Posterior cingulate gyrus (tissue), 11 donors: ENCODE measurements at regions not wholly inside any gene's neighbourhood (a gene's known extent, or its start where the extent isn't known, plus 50 kb on each side); places are given as distances from the start of the nearest gene placed in this dataset.
"Not testable (repeated sequence)": the region's sequence is repeated elsewhere in the genome, so short reads cannot be mapped to it uniquely, and the experiment has no call there.

Experiments
- DNase-seq, 10 donors: peaks; one replicate each; pipeline versions ENCODE4 v3.0.0 to v3.0.0-alpha.2; 2020 to 2021; ENCODE audit warnings: mixed read lengths in 3 of 10
- intact Hi-C: fragments of 100-400 bp; cut with DNase I; formaldehyde crosslinking; loops from one replicate; pipeline ENCODE4 v1.15.1; 2023

DNA sequence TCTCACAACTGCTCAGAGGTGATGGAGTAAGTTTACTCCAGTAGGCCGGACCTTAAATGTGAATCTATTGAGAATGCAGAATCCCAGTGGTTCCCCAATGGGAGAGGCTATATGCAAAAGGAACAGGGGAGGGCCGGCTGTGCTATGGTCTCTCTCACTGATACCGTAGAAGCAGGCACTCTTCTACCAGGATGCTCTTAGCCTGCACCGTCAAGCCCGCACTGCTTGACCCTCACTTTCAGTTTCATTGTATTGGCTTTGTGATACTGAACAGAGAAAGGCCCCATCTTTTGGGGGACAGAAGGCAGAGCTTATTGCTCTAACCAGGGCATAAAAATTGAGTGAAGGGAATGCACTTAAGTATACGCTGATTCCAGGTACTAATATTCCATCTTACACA is 615.0 kb upstream of the RGMB start:
- intact Hi-C loops = no loop called here
- DNase-seq = no peak

DNA sequence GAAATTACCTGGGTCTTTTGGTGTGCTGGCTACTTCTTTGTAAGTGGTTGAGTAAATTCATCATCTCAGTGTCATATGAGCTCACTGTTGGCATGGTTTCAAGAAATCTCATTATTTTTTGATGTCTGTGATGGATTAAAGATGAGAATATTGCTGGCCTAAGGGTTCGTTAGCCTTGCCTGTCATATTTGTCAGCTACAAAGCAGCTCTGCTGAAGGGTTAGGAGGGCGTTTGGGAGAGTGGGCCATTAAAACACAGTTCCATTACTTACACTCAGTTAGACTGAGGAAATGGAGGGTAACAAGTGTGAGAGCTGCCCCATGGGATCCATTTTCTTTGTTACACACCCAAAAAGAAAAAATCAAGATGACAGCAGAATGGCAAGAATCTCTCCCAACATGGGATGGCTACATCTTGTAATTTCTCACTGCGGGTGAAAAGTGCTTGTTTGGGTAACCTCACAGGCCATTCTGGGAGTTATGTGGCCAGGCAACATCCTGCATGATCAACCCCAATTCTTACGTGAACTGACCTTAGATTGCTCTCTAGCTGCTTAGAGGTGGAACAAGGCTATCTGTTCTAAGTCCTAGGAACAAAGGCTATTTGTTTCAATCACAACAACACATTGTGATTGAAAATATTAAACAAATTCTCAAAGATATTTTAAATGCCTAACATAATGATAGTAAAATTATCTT is 609.5 kb upstream of the RGMB start:
- intact Hi-C loops = no loop called here
- DNase-seq = no peak

DNA sequence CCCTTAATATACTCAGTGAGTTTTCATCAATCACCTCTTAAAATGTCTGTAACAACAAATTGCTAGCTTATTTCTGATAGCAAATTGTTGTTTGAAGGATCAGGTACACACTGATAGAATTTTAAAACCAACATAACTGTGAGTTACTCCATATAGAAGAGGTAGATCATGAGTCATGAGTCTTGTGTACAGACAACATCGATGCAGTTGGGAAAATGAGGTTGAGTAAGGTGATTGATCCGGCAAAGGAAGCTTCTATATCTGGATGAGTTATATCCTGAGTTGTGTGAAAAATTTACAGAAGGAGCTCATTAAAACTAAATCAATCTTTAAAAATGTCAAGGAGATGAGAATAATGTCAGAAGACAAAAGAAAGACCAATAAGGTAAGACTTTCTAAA is 604.6 kb upstream of the RGMB start:
- intact Hi-C loops = no loop called here
- DNase-seq = no peak

DNA sequence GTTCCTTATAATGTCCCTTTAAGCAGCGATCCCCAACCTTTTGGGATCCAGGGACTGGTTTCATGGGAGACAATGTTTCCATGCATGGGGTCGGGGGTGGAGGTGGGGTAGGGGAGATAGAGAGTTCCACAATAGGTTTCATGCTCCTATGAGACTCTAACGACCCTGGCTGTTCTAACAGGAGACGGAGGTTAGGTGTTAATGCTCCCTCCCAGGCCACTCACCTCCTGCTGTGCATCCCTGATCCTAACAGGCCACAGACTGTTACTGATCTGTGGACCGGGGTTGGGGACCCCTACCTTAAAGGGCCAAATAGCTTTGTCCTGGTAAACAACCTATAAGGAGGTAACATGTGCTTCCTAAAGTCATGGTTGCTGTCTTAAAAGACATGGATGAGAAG is 602.5 kb upstream of the RGMB start:
- intact Hi-C loops = no loop called here
- DNase-seq = no peak

- no peak for DNase-seq
These were observed 600.1 kb upstream of the RGMB start for GRCh38 chr5:98173334-98173733.

DNA sequence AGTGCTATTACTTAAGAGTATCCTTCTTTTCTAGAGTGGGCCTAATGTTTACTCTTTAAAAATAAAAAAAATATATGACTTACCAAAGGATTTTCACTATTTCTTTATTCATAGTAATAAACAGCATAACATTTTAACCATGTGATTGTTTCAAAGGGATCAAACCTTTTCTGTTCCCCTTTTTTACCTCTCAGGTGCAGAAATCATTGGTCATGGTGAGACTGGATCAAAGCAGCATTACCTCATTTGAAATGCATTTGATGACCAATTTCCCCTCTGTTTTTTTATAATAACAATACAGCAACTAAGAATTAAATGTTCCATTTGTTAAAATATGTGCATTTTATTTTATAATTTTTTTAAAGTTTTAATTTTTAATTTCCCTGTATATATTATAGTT is 598.0 kb upstream of the RGMB start:
- no peak for DNase-seq
- intact Hi-C loops = no loop called here

More at GRCh38 chr5:98173334-98173733, 600.1 kb upstream of the RGMB start:
- intact Hi-C loops = no loop called here

DNA sequence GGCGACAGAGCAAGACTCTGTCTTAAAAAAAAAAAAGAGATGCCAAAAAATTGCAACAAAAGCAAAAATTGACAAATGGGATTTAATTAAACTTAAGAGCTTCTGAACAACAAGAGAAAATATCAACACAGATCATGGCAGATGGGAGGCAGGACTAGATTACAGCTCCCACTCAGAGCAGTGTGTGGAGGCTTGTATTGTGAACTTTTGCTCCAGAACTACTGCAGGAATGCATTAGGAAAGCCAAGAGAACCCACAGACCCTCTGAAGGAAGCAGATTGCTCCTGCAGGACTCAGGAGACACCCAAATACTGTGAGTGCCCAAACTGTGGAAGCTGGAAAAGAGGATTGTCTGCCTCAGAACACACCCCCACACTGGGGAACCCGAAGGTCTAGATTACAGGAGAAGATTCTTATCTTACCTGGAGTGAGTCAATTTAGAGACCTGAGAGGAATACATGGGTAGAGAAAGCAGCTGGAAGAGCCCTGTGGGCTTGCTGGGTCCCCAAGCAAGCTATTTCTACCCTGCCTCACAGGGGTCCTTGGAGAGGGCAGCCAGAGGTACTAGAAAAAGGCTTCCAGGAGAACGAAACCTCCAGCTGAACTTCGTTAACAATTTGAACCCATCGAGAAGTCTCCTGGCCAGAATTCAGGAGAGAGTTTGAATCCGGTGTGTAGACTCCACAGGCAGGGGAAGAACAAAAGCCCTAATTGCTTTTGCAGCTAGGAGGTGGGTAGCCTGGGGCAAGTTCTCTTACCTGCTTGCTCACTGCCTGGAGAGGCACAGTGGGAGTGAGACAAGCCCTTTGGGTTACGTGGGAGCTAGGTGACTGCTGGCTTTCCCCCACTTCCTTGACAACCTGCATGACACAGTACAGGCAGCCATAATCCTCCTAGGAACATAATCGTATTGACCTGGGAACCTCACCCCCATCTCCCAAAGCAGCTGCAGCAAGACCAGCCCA is 593.4 kb upstream of the RGMB start:
- intact Hi-C loops = no loop called here
- no peak for DNase-seq

- intact Hi-C loops = no loop called here
- no peak for DNase-seq
These were observed 587.3 kb upstream of the RGMB start for GRCh38 chr5:98186128-98186527.

DNA sequence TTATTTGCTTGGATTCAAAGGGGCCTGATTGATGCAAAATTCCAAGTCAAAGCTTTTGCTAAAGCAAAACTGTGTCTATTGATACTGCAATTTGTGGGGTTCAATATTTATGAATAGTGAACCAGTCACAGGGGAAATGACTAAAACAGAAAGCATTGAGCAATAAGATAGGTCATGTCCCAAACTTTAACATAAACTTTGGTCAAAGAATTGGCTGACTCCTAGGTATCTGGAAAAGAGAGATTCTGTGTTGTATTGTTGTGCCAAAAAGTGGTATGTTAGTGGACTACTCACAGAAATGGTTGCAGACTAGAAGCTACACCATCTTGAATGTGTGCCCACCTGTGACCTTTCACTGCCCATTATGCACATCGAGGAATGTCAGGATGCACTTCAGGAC is 585.5 kb upstream of the RGMB start:
- intact Hi-C loops = no loop called here
- DNase-seq = no peak

DNA sequence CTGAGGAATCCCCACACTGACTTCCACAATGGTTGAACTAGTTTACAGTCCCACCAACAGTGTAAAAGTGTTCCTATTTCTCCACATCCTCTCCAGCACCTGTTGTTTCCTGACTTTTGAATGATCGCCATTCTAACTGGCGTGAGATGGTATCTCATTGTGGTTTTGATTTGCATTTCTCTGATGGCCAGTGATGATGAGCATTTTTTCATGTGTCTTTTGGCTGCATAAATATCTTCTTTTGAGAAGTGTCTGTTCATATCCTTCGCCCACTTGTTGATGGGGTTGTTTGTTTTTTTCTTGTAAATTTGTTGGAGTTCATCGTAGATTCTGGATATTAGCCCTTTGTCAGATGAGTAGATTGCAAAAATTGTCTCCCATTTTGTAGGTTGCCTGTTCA is 583.1 kb upstream of the RGMB start:
- intact Hi-C loops, DNase-seq: not testable (repeated sequence)

DNA sequence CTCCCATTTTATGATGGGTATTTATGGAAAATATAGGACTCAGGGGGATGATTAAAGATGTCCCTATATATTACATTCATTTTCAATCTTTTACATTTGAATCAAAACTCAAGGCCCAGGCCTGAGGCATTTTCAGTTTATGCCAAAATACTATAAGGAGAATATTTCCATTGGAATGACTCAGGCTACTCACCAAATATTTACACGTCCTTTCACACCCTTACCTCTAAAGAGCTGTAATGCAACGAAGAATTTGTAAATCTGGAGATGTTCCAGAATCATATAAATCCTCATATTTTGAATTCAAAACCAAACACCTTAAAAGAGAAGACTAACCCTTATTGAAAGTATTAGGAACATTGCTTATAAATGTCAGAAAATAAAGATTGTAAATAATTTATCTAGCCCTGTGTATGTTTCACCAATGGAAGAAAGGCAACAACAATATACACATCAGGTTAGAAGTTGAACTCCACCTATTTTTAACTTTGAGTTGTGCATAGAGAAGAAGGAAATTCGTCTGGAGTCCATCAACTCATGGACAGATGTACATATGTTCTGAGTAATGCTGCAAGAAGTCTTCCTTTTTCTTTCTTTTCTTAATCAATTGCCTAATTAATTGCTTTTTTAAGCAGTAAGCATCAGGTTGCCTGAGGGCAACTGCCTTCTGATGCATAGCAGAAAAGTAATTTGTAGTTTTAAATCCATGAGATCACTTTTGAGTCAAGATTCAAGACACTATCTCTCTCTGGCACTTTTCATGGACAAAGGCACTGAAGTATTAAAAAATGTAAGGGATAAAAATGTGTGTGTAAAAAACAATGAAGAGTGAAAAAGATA is 579.3 kb upstream of the RGMB start:
- intact Hi-C loops = no loop called here
- DNase-seq = no peak

- peak in 1 of 10 donors; percentile 26 for DNase-seq
- intact Hi-C loops = no loop called here
These were observed 572.5 kb upstream of the RGMB start for GRCh38 chr5:98200726-98201541.

DNA sequence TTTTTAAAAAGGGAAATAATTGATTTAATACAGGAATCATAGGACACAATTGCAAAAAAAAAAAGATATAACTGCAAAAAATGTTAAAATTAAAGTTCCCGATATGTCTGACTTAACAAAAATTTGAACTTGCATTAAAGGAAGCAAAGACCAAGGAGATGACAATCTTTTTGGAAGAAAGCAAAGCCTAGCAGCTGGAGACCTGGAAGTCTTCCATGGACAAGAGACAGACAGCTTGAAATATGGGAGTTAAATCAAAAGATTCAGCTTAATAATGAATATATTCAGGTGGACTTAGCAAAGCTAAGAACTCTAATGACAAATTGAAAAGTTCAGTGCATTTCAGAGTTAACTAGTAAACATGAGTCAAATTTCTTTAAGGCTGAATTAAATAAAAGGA is 568.7 kb upstream of the RGMB start:
- no peak for DNase-seq
- intact Hi-C loops = no loop called here

DNA sequence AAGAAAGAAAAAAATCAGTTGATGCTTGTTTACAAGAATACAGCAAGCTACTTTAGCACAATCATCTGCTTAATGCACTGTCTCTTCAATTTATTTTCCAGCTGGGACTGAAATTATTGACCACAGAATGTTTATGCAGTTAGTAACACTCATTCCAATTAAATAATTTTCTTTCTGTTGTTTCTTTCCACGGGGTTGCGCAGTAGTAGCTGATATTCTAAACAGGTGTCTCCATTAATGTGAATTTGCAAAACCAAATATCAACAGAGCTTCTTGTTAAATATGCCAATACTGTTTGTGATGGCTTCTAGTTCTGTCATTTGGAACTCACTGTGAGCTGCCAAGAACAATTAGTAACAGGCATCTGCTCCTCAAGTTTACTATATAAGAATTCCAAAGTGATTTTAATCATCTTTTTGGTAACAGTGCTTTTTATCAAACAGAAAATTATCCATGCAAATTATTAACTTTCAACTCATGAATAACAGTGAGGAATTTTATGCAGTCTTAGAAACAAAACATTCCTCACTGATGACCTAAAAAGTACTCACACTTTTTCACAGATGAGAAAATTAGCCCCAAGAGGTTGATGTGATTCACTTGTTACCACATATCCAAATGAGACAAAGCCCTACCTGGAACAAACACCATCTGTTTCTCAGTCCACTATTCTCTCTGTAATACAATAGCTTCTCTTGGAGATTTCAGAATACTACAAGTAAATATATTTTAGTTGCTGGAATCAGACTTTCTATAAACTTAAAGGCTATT is 567.6 kb upstream of the RGMB start:
- intact Hi-C loops = no loop called here
- no peak for DNase-seq

GRCh38 chr5:98206566-98206965 is 566.9 kb upstream of the RGMB start:
- DNase-seq = no peak
- intact Hi-C loops = no loop called here

DNA sequence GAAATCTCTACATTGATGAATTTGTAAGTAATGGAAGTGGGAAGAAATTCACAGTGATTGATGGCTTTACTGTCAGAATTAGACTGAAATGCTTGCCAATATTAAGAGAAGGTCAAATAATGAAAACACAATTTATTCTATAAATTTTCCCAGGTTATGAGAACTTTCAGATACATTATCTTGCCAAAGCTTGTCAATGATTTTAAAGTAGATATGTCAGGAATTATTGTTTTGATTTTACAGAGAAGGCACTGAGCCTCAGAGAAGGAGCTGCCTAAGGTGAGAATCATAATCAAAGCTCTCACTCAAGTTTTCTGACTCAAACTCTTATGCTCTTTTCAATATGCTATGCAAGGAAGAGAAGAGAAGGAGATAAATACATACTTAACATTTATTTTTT is 564.0 kb upstream of the RGMB start:
- intact Hi-C loops = no loop called here

GRCh38 chr5:98214240-98215051 is 559.0 kb upstream of the RGMB start:
- intact Hi-C loops = no loop called here

More for the DNA sequence above, 564.0 kb upstream of the RGMB start:
- no peak for DNase-seq

GRCh38 chr5:98217138-98217537 is 556.3 kb upstream of the RGMB start:
- DNase-seq = peak in 2 of 10 donors; percentile 8 to 31
- intact Hi-C loops = no loop called here

More at GRCh38 chr5:98214240-98215051, 559.0 kb upstream of the RGMB start:
- no peak for DNase-seq
